H9 (cell line): ENCODE measurements at regions not wholly inside any gene's neighbourhood (a gene's known extent, or its start where the extent isn't known, plus 50 kb on each side); places are given as distances from the start of the nearest gene placed in this dataset.

Experiments used
- DNase-seq: peaks from one replicate; pipeline ENCODE4 v3.0.0-alpha.2; 2017
- H2AFZ ChIP-seq: one replicate; pipeline ENCODE4 v1.6.1; 2013; ENCODE audit warnings: mild to moderate bottlenecking, low read length, control low read depth, moderate library complexity
- H2AK5ac ChIP-seq: 2 replicates; pipeline ENCODE4 v1.6.1; 2013; ENCODE audit warnings: low read length, control low read depth, mixed read lengths; ENCODE audit not compliant: insufficient read length
- H2BK120ac ChIP-seq: one replicate; pipeline ENCODE4 v1.6.1; 2013; ENCODE audit warnings: low read depth, mild to moderate bottlenecking, low read length, control low read depth, inconsistent platforms; ENCODE audit not compliant: poor library complexity, severe bottlenecking
- H2BK12ac ChIP-seq: 2 replicates; pipeline ENCODE4 v1.6.1; 2013; ENCODE audit warnings: low read length, control low read depth, mixed read lengths, low read depth; ENCODE audit not compliant: insufficient read length
- H2BK15ac ChIP-seq: 2 replicates; pipeline ENCODE4 v1.6.1; 2013; ENCODE audit warnings: low read depth, low read length, control low read depth
- H2BK20ac ChIP-seq: one replicate; pipeline ENCODE4 v1.6.1; 2013; ENCODE audit warnings: low read depth, mild to moderate bottlenecking, low read length, control low read depth, inconsistent platforms; ENCODE audit not compliant: poor library complexity, severe bottlenecking
- H2BK5ac ChIP-seq: 2 replicates; pipeline ENCODE4 v1.6.1; 2013; ENCODE audit warnings: low read length, control low read depth, mixed read lengths; ENCODE audit not compliant: insufficient read length
- H3K14ac ChIP-seq: 2 replicates; pipeline ENCODE4 v1.6.1; 2013; ENCODE audit warnings: low read length, control low read depth; ENCODE audit not compliant: insufficient read depth
- H3K18ac ChIP-seq: 2 replicates; pipeline ENCODE4 v1.6.1; 2013; ENCODE audit warnings: low read depth, mild to moderate bottlenecking, mixed read lengths, low read length, control low read depth; ENCODE audit not compliant: insufficient read length
- H3K23ac ChIP-seq: 2 replicates; pipeline ENCODE4 v1.6.1; 2013; ENCODE audit warnings: low read length, control low read depth, mixed read lengths, low read depth; ENCODE audit not compliant: insufficient read length
- H3K23me2 ChIP-seq: 2 replicates; pipeline ENCODE4 v1.6.1; 2013; ENCODE audit warnings: low read depth, mild to moderate bottlenecking, mixed read lengths, low read length, control low read depth; ENCODE audit not compliant: insufficient read length, poor library complexity, severe bottlenecking
- H3K27ac ChIP-seq: 2 replicates; pipeline ENCODE4 v1.5.1; 2013; ENCODE audit warnings: low read length, control low read depth, mixed read lengths, low read depth; ENCODE audit not compliant: insufficient read length
- H3K27me3 ChIP-seq: 2 replicates; pipeline ENCODE4 v1.6.1; 2013; ENCODE audit warnings: low read length, control low read depth, inconsistent platforms; ENCODE audit not compliant: insufficient read depth
- H3K4ac ChIP-seq: 2 replicates; pipeline ENCODE4 v1.6.1; 2013; ENCODE audit warnings: low read depth, mild to moderate bottlenecking, control low read depth, inconsistent platforms, low read length, moderate library complexity
- H3K4me1 ChIP-seq: 2 replicates; pipeline ENCODE4 v1.6.1; 2013; ENCODE audit warnings: low read length, control low read depth, inconsistent platforms; ENCODE audit not compliant: insufficient read depth
- H3K4me2 ChIP-seq: 2 replicates; pipeline ENCODE4 v1.6.1; 2013; ENCODE audit warnings: low read length, control low read depth, mixed read lengths; ENCODE audit not compliant: insufficient read length, insufficient read depth
- H3K56ac ChIP-seq: 2 replicates; pipeline ENCODE4 v1.6.1; 2013; ENCODE audit warnings: low read depth, mild to moderate bottlenecking, mixed read lengths, low read length, control low read depth; ENCODE audit not compliant: insufficient read length
- H3K79me1 ChIP-seq: 2 replicates; pipeline ENCODE4 v1.6.1; 2013; ENCODE audit warnings: low read depth, mild to moderate bottlenecking, moderate library complexity, low read length, control low read depth, inconsistent platforms; ENCODE audit not compliant: insufficient read depth, poor library complexity, severe bottlenecking
- H3K79me2 ChIP-seq: 2 replicates; pipeline ENCODE4 v1.6.1; 2013; ENCODE audit warnings: low read length, control low read depth, inconsistent platforms; ENCODE audit not compliant: insufficient read depth
- H3K9ac ChIP-seq: 2 replicates; pipeline ENCODE4 v1.6.1; 2013; ENCODE audit warnings: low read length, control low read depth, mixed read lengths; ENCODE audit not compliant: insufficient read length; ENCODE audit errors: extremely low read depth
- H3K9me3 ChIP-seq: one replicate; pipeline ENCODE4 v1.6.1; 2013; ENCODE audit warnings: low read depth, low read length, inconsistent platforms; ENCODE audit not compliant: control insufficient read depth
- H3T11ph ChIP-seq: one replicate; pipeline ENCODE4 v1.6.1; 2013; ENCODE audit warnings: mild to moderate bottlenecking, low read length, control low read depth, inconsistent platforms
- H4K20me1 ChIP-seq: one replicate; pipeline ENCODE4 v1.6.1; 2013; ENCODE audit not compliant: control insufficient read depth, insufficient read length, insufficient read depth
- H4K5ac ChIP-seq: 2 replicates; pipeline ENCODE4 v1.6.1; 2013; ENCODE audit warnings: low read depth, mild to moderate bottlenecking, mixed read lengths, low read length, control low read depth; ENCODE audit not compliant: insufficient read length
- H4K8ac ChIP-seq: replicated peaks from 2 replicates; pipeline ENCODE4 v1.6.1; 2013; ENCODE audit warnings: low read length, control low read depth, mixed read lengths, low read depth; ENCODE audit not compliant: insufficient read length
- H4K91ac ChIP-seq: 2 replicates; pipeline ENCODE4 v1.6.1; 2013; ENCODE audit warnings: low read depth, mild to moderate bottlenecking, moderate library complexity, mixed read lengths, low read length, control low read depth; ENCODE audit not compliant: insufficient read length
- H3K27ac Mint-ChIP-seq, 3 experiments: 2 replicates in 2 of 3; 3 replicates in 1 of 3; pipeline ENCODE4 v1.8.0; 2020 to 2021; ENCODE audit warnings: mixed read lengths in 3 of 3, mild to moderate bottlenecking in 1 of 3, moderate library complexity in 1 of 3
- H3K27me3 Mint-ChIP-seq: 2 replicates; pipeline ENCODE4 v1.8.0; 2021; ENCODE audit warnings: low read depth, mild to moderate bottlenecking, moderate library complexity, mixed read lengths
- H3K36me3 Mint-ChIP-seq, 3 experiments: 2 replicates in 2 of 3; 3 replicates in 1 of 3; pipeline ENCODE4 v1.8.0; 2020 to 2021; ENCODE audit warnings: low read depth in 3 of 3, mixed read lengths in 3 of 3; ENCODE audit not compliant: insufficient read depth in 1 of 3
- H3K4me1 Mint-ChIP-seq, 2 experiments: 2 replicates each; pipeline ENCODE4 v1.8.0; 2020; ENCODE audit warnings: mixed read lengths in 2 of 2
- H3K4me3 Mint-ChIP-seq, 2 experiments: 2 replicates in 1 of 2; 3 replicates in 1 of 2; pipeline ENCODE4 v1.8.0; 2020 to 2021; ENCODE audit warnings: mild to moderate bottlenecking in 2 of 2, mixed read lengths in 2 of 2, moderate library complexity in 1 of 2
- H3K9me3 Mint-ChIP-seq, 2 experiments: 2 replicates in 1 of 2; 3 replicates in 1 of 2; pipeline ENCODE4 v1.8.0; 2020; ENCODE audit warnings: mild to moderate bottlenecking in 2 of 2, mixed read lengths in 2 of 2, moderate library complexity in 1 of 2
- WGBS: extraction: QIAGEN DNeasy Blood & Tissue Kit; methylation state at CpG from one replicate; pipeline ENCODE4 v1.1.7; 2013; ENCODE audit warnings: missing lambda C conversion rate, low lambda C conversion rate, mixed read lengths; ENCODE audit not compliant: insufficient read length; ENCODE audit errors: extremely low coverage; 5-methylcytosine and 5-hydroxymethylcytosine counted together
- TF ChIP-seq, protein P1 (sequence below): fragments of 200-600 bp; sonication (generic); conservative IDR thresholded peaks from 3 replicates; pipeline ENCODE4 v1.8.0; 2021; ENCODE audit warnings: antibody characterized with exemption, mild to moderate bottlenecking

DNA sequence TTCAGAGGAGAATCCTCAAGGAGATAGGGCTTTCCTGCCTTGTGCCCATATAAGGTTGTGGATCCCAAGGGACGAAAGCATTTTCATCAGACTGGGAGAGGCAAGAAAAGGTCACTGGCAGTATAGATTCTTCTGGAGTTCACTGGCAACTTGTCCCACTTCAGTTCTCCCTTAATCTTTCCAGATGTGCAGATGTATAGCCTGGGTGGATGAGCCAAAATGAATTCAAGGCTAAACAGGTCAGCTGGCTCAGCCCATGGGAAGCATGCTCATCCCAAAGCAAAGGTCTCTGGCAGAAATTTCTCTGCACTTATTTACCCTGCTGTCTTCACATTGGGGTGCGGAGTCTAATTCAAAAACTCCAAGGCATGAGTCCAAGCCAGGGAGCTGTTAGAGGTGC, 148.9 kb upstream of the TNP1 start:
- no peak overlapping the region for H4K5ac ChIP-seq
- H3K79me2 ChIP-seq: no peaks in the 10 kb centered on the region
- no peaks in the 10 kb centered on the region for H3K4me1 ChIP-seq
- Mint-ChIP-seq H3K27ac (no peak overlapping the region), H3K4me3 (no peak overlapping the region), H3K27me3 (no peaks in the 10 kb centered on the region; the same call in 1 of the 2 replicates), H3K36me3 (no peaks in the 10 kb centered on the region), H3K4me1 (no peaks in the 10 kb centered on the region), H3K9me3 (no peaks in the 10 kb centered on the region; a peak in 1 of 5 replicates)
- no peak overlapping the region for H3K27ac ChIP-seq
- H3K9ac ChIP-seq: no peak overlapping the region
- no peak overlapping the region for H3K18ac ChIP-seq
- no peaks in the 10 kb centered on the region for H3K27me3 ChIP-seq
- H3K9me3 ChIP-seq: no peaks in the 10 kb centered on the region
- H2BK5ac ChIP-seq: no peak overlapping the region
- H4K8ac ChIP-seq: no peak overlapping the region
- no peak overlapping the region for H4K91ac ChIP-seq
- WGBS: no CpG with 5 or more reads among the region's 2 CpGs
- no peak overlapping the region for H3T11ph ChIP-seq
- no peak overlapping the region for H3K4ac ChIP-seq
- no peak overlapping the region for H3K4me2 ChIP-seq
- H2BK15ac ChIP-seq: no peak overlapping the region
- H2BK120ac ChIP-seq: no peak overlapping the region
- no peak overlapping the region for H3K23ac ChIP-seq
- TF ChIP-seq, protein P1, sequence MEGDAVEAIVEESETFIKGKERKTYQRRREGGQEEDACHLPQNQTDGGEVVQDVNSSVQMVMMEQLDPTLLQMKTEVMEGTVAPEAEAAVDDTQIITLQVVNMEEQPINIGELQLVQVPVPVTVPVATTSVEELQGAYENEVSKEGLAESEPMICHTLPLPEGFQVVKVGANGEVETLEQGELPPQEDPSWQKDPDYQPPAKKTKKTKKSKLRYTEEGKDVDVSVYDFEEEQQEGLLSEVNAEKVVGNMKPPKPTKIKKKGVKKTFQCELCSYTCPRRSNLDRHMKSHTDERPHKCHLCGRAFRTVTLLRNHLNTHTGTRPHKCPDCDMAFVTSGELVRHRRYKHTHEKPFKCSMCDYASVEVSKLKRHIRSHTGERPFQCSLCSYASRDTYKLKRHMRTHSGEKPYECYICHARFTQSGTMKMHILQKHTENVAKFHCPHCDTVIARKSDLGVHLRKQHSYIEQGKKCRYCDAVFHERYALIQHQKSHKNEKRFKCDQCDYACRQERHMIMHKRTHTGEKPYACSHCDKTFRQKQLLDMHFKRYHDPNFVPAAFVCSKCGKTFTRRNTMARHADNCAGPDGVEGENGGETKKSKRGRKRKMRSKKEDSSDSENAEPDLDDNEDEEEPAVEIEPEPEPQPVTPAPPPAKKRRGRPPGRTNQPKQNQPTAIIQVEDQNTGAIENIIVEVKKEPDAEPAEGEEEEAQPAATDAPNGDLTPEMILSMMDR: no peak
- H4K20me1 ChIP-seq: no peaks in the 10 kb centered on the region
- H3K23me2 ChIP-seq: no peaks in the 10 kb centered on the region
- H2AK5ac ChIP-seq: no peak overlapping the region
- H3K79me1 ChIP-seq: no peaks in the 10 kb centered on the region
- H3K14ac ChIP-seq: no peak overlapping the region
- H3K56ac ChIP-seq: no peak overlapping the region
- no peak overlapping the region for H2BK20ac ChIP-seq
- no peak for DNase-seq
- H2BK12ac ChIP-seq: no peak overlapping the region
- H2AFZ ChIP-seq: no peak overlapping the region
